Calu3 (cell line): ENCODE measurements at regions not wholly inside any gene's neighbourhood (a gene's known extent, or its start where the extent isn't known, plus 50 kb on each side); places are given as distances from the start of the nearest gene placed in this dataset.
A peak's percentile ranks its signal among the peaks of the same experiment; 100 is the strongest.

Experiments used
- BruUV-seq: library from RNA; stranded (reverse); fragments of 400-500 nt; replicated peaks from 2 replicates; lab custom pipeline; 2021; lab: Mats Ljungman, UMichigan
- CTCF ChIA-PET: fragments of 300-600 bp; sonication (Branson Sonifier 250); formaldehyde crosslinking; loops from one replicate; lab custom pipeline; 2022; ENCODE audit warnings: antibody characterized with exemption; lab: Charles Lee
- DNase-seq: peaks from one replicate; pipeline ENCODE4 v3.0.0; 2022
- H3K27ac Mint-ChIP-seq: one replicate; pipeline ENCODE4 v1.8.0; 2022; ENCODE audit warnings: mixed read lengths; ENCODE audit not compliant: unreplicated experiment
- H3K27me3 Mint-ChIP-seq: one replicate; pipeline ENCODE4 v1.8.0; 2022; ENCODE audit warnings: mixed read lengths; ENCODE audit not compliant: unreplicated experiment
- H3K36me3 Mint-ChIP-seq: one replicate; pipeline ENCODE4 v1.8.0; 2022; ENCODE audit warnings: mild to moderate bottlenecking, moderate library complexity, mixed read lengths; ENCODE audit not compliant: insufficient read depth, unreplicated experiment
- H3K4me1 Mint-ChIP-seq: one replicate; pipeline ENCODE4 v1.8.0; 2022; ENCODE audit warnings: mild to moderate bottlenecking, low read depth, mixed read lengths; ENCODE audit not compliant: unreplicated experiment
- H3K4me3 Mint-ChIP-seq: one replicate; pipeline ENCODE4 v1.8.0; 2022; ENCODE audit warnings: mild to moderate bottlenecking, low read depth, moderate library complexity, mixed read lengths; ENCODE audit not compliant: unreplicated experiment
- H3K9me3 Mint-ChIP-seq: one replicate; pipeline ENCODE4 v1.8.0; 2022; ENCODE audit warnings: low read depth, mixed read lengths; ENCODE audit not compliant: unreplicated experiment
- CTCF ChIP-seq: fragments of 200-600 bp; IDR thresholded peaks from one replicate; pipeline ENCODE4 v1.8.0; 2022; ENCODE audit warnings: antibody characterized with exemption; ENCODE audit not compliant: unreplicated experiment
- intact Hi-C: fragments of 100-400 bp; cut with micrococcal nuclease; formaldehyde crosslinking; loops from one replicate; pipeline ENCODE4 v1.10.0; 2022; ENCODE audit not compliant: unreplicated experiment

DNA sequence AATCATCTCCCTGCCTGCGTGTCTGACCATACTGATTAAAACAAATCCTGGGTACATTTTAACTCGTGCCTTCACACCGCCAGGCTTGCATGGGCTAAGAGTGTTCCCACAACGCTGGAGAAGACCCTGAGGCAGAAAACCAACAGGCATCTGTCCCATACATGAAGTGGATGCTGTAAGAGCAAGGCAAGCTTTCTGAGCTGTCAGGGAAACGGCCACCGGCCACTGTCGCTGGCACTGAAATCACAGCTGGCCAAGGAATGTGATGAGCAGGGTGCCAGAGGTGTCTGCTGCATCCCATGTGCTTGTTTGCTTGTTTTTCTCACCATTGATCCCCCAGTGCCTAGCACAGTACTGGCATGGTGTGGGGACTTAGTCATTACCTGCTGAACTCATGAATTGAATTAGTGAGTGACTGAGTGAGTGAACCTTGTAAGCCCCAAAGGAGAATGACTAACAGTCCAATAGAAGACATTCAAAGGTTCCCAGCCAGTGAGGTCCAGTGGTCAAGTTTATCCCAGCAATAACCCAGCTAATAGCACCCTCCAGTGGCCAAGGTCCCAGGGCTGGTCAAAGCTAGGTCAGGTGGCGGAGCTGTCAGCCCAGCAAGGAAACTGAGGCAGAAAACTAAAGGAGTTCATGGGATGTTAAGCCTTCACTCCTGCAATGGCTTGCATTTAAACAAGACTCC is 92.7 kb upstream of the CDH5 start:
- intact Hi-C loops = loop anchor here (1.0 to 10.0 kb wide), 3 partner anchors 42 to 1159 kb away; no protein-coding TSS in a partner anchor
- Mint-ChIP-seq H3K4me3 (no peak overlapping the region), H3K36me3 (peaks cover 15% of the 10 kb centered on the region), H3K27ac (no peak overlapping the region), H3K9me3 (no peaks in the 10 kb centered on the region), H3K4me1 (peaks cover 49% of the 10 kb centered on the region), H3K27me3 (peaks cover 34% of the 10 kb centered on the region)
- peak; percentile 53 for TF ChIP-seq CTCF
- no TSS peak for BruUV-seq
- CTCF ChIA-PET = no interaction called here
- peak; percentile 31 for DNase-seq

- TF ChIP-seq CTCF = no peak
- Mint-ChIP-seq H3K9me3 (no peaks in the 10 kb centered on the region), H3K27me3 (peaks cover 42% of the 10 kb centered on the region), H3K27ac (no peak overlapping the region), H3K4me3 (no peak overlapping the region), H3K4me1 (peaks cover 41% of the 10 kb centered on the region), H3K36me3 (peaks cover 7% of the 10 kb centered on the region)
- BruUV-seq = no TSS peak
- CTCF ChIA-PET = no interaction called here
- intact Hi-C loops = loop anchor here (10.0 kb wide), 1 partner anchor 1158 kb away; no protein-coding TSS in a partner anchor
- DNase-seq = no peak
Observed at GRCh38 chr16:66273053-66273452, 93.4 kb upstream of the CDH5 start.

- H3K4me1 Mint-ChIP-seq = peaks cover 36% of the 10 kb centered on the region
- no TSS peak for BruUV-seq
- CTCF ChIA-PET = no interaction called here
- no peak overlapping the region for H3K4me3 Mint-ChIP-seq
- no peak for DNase-seq
- intact Hi-C loops = loop anchor here (10.0 kb wide), 1 partner anchor 1158 kb away; no protein-coding TSS in a partner anchor
- no peak overlapping the region for H3K27ac Mint-ChIP-seq
- TF ChIP-seq CTCF = no peak
- H3K9me3 Mint-ChIP-seq = no peaks in the 10 kb centered on the region
- peaks cover 47% of the 10 kb centered on the region for H3K27me3 Mint-ChIP-seq
- peaks cover 5% of the 10 kb centered on the region for H3K36me3 Mint-ChIP-seq
Observed at GRCh38 chr16:66272461-66272860, 94.0 kb upstream of the CDH5 start.

DNA sequence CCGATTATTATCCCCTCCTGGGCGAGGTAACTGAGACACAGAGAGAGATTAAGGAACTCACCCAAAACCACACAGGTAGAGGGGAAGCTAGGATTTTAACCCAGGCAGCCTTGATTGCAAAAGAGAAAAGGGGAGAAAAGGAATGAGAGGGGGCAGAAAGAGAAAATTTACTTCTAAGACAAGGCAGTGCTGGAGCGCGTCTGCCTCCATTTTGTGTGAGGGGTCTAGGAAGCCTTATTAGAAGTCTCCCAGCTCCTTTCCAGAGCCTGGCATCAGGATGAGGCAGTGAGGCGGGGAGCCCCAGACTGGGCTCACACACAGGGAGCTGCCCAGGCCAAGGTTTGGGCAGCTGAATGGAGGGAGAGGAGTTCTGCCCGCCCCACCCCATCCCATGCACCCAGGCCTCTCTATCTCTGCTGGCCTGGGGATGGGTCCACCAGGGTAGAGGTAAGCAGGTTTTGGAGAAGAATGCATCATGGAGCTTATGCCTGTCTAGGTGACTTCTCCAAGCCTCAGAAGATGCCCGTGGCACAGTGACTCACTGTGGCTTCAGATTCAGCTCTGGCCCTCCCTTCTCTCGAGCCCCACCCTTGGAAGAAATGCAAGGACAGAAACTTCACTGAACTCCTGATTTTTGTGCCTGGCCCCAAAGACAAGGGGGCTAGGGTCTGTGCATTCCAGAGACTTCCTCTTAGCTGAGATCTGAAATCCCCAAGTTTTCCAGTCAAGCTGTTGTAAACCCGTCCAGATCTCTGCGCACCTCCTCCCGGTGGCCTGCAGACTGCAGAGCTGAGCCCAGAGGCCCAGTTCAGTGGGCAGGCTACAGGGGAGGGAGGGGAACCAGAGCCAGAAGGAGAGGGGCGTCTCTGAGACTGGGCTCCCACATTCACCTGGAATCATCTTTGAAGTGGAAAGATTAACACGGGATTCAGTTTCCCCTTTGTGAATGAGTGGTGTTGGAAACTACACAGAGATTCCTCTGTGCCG is 95.1 kb upstream of the CDH5 start:
- peaks cover 58% of the 10 kb centered on the region for H3K27me3 Mint-ChIP-seq
- no peak for TF ChIP-seq CTCF
- peaks cover 5% of the 10 kb centered on the region for H3K36me3 Mint-ChIP-seq
- no peak for DNase-seq
- no peak overlapping the region for H3K27ac Mint-ChIP-seq
- no peaks in the 10 kb centered on the region for H3K9me3 Mint-ChIP-seq
- H3K4me1 Mint-ChIP-seq = peaks cover 33% of the 10 kb centered on the region
- H3K4me3 Mint-ChIP-seq = peak overlapping the region; percentile 11
- BruUV-seq = no TSS peak
- intact Hi-C loops = loop anchor here (10.0 kb wide), 1 partner anchor 1157 kb away; no protein-coding TSS in a partner anchor
- CTCF ChIA-PET = interaction anchor here (0.6 to 0.9 kb wide), 2 partner anchors 71 to 372 kb away, joined by 3 to 8 read pairs; no protein-coding TSS in a partner anchor
